HK-2 (cell line): ENCODE measurements at regions not wholly inside any gene's neighbourhood (a gene's known extent, or its start where the extent isn't known, plus 50 kb on each side); places are given as distances from the start of the nearest gene placed in this dataset.
"Not testable (repeated sequence)": the region's sequence is repeated elsewhere in the genome, so short reads cannot be mapped to it uniquely, and the experiment has no call there.

Experiments used
- DNase-seq: peaks from one replicate; pipeline ENCODE4 v3.0.0-alpha.2; 2018; ENCODE audit not compliant: unreplicated experiment

DNA sequence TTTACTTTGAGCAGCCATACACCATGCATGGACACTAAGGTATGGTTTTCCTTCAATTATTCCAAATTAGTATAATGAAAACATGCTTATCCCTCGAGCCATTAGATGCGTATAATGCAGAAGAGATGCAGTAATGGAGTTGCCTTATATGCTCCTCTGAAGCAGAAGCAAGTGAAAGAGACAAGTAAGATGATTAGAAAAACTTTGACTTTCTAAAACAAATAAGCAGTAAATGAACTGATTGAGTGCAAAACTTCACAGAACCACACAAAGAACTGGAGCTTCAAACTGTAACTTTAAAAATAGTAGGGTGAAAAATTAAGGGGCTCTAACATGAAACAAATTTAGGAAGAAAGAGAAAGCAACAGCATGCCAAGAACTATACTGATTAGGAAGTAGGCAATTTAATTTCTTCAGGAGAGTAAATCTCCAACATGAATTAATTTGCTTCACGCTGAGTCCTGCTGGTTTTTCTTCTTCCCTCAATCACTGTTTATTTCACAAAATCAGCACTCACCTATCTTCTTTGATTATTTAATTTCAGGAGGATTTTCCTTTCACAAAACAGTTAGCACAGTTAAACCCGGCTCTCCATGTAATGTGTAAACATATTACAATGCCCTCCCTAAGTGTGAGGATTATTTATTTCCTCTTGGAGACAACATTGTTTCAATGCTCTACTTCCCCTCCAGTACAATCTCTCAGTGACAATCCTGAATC lies 90.3 kb upstream of the PAM start:
- DNase-seq, result no peak

GRCh38 chr5:102666164-102666946 lies 88.8 kb upstream of the PAM start:
- no peak for DNase-seq

- DNase-seq, result no peak
Measured at GRCh38 chr5:102668220-102668932, 86.7 kb upstream of the PAM start.

- peak; percentile 7 for DNase-seq
Measured at GRCh38 chr5:102670224-102670836, 84.8 kb upstream of the PAM start.

DNA sequence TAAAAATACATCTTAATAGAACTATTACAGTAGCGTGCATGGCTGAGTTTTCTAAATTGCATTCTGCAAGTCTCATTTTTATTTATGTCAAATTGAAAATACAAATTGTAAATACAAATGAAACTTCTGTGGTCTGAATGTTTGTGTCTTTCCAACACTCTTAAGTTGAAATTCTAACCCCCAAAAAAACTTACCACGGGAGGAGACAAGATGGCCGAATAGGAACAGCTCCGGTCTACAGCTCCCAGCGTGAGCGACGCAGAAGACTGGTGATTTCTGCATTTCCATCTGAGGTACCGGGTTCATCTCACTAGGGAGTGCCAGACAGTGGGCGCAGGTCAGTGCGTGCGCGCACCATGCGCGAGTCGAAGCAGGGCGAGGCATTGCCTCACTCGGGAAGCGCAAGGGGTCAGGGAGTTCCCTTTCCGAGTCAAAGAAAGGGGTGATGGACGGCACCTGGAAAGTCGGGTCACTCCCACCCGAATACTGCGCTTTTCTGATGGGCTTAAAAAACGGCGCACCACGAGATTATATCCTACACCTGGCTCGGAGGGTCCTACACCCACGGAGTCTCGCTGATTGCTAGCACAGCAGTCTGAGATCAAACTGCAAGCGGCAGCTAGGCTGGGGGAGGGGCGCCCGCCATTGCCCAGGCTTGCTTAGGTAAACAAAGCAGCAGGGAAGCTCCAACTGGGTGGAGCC lies 83.9 kb upstream of the PAM start:
- not testable (repeated sequence) for DNase-seq

GRCh38 chr5:102678267-102679058 lies 76.6 kb upstream of the PAM start:
- no peak for DNase-seq

- peak; percentile 38 for DNase-seq
Measured at GRCh38 chr5:102681403-102681983, 73.6 kb upstream of the PAM start.

DNA sequence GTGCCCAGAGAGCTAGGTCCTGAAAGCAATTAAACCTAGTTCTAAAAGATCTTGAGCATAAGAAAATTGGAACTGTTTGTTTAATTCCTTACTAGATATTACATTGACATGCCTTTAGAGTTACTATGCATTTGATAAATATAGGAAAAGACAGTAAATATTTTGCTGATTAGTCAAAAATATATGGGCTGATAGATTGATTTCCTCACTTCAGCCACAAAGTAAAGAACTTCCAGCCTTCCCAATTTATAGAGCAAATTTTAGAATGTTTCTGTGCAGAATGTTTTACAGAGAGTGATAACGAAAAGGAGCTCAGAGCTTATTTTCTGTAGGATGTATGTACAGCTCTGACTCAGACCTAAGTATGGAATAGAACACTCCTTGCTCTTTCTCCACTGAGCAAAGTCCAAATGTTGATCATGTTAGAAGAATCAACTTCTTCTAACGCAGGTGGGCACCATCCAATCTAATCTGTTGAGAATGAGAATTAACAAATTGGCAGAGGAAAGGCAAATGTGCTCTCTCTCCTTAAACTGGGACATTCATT lies 72.9 kb upstream of the PAM start:
- no peak for DNase-seq

- DNase-seq, result not testable (repeated sequence)
Measured at GRCh38 chr5:102688076-102688475, 67.0 kb upstream of the PAM start.

DNA sequence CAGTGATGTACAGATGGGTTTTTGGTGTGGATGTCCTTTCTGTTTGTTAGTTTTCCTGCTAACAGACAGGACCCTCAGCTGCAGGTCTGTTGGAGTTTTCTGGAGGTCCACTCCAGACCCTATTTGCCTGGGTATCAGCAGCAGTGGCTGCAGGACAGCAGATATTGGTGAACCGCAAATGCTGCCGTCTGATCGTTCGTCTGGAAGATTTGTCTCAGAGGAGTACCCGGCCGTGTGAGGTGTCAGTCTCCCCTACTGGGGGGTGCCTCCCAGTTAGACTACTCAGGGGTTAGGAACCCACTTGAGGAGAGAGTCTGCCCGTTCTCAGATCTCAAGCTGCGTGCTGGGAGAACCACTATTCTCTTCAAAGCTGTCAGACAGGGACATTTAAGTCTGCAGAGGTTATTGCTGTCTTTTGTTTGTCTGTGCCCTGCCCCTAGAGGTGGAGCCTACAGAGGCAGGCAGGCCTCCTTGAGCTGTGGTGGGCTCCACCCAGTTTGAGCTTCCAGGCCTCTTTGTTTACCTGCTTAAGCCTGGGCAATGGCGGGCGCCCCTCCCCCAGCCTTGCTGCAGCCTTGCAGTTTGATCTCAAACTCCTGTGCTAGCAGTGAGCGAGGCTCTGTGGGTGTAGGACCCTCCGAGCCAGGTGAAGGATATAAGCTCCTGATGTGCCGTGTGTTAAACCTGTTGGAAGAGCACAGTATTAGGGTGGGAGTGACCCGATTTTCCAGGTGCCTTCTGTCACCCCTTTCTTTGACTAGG lies 66.3 kb upstream of the PAM start:
- DNase-seq, result not testable (repeated sequence)

DNA sequence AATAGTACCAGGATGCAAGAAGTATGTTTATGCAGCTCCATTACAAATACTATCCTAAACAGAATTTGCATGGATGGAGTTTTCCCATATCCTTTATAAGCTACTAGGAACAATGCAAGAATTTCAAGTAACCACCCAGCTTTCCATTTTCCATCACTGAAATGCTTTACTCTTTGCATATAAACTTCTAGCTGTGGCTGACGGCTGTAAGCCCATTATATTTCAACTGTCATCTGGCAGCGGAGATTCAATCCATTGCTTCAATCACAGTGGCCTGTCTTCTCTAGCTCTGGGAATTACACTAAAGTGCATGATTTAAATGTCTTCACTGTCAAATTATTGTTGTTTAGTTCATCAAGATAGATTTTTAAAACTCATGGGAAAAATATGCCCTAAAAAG lies 64.2 kb upstream of the PAM start:
- no peak for DNase-seq

DNA sequence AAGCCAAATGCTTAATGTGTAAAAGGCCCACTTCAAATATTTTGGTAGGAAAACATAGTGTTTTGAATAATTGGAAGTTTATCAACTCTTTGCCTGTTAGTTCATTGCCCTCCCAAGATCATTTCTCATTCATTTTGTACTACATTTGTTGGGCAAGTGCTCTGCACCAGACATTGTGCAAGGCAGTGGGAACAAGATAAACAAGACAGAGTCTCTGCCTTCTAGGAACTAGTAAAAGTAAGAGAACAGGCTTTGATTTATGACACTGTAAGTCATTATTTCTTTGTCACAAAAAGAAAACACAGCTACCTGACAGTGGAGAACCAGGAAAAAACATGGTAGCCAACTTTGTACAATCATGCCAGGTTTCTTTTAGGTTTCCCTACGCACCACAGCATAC lies 63.7 kb upstream of the PAM start:
- no peak for DNase-seq

- no peak for DNase-seq
Measured at GRCh38 chr5:102700120-102700831, 54.8 kb upstream of the PAM start.

GRCh38 chr5:102700916-102701315 lies 54.2 kb upstream of the PAM start:
- no peak for DNase-seq

DNA sequence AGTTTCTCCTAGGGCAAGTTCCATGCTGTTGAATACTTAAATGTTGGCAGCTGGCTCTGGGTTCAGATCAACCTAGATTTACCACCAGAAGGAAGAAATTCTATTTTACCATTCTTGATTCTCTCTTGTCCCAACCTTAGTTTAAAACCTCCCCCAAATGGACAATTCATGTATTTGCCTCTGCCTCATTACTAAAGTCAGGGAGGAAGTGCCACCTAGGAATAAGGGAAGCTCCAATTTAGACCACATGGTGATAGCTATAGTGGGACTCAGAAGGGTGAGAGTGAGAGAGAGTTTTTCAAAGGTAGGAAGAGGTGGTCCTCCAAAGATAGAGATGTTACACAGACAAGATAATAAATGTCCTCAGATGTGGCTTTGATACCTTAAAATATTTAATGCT lies 53.4 kb upstream of the PAM start:
- DNase-seq, result no peak
